WTC11 (cell line): ENCODE measurements at regions not wholly inside any gene's neighbourhood (a gene's known extent, or its start where the extent isn't known, plus 50 kb on each side); places are given as distances from the start of the nearest gene placed in this dataset.

Experiments used
- ATAC-seq: fragments of 200-7000 bp; cut with Tn5 transposase; 2 replicates; pipeline ENCODE4 v1.10.0; 2021; ENCODE audit warnings: mild to moderate bottlenecking, moderate library complexity
- CTCF ChIA-PET: fragments of 300-600 bp; sonication (Branson Sonifier 250); formaldehyde crosslinking; loops from one replicate; lab custom pipeline; 2021; ENCODE audit warnings: antibody characterized with exemption; lab: Charles Lee
- POLR2A ChIA-PET: fragments of 350-600 bp; sonication (Branson Sonifier 250); formaldehyde crosslinking; loops from one replicate; lab custom pipeline; 2021; ENCODE audit warnings: antibody characterized with exemption; lab: Charles Lee
- DNase-seq: peaks from one replicate; pipeline ENCODE4 v3.0.0; 2021; ENCODE audit warnings: low spot score
- H3K27ac Mint-ChIP-seq: 2 replicates; pipeline ENCODE4 v1.8.0; 2021; ENCODE audit warnings: mixed read lengths
- H3K27me3 Mint-ChIP-seq: 2 replicates; pipeline ENCODE4 v1.8.0; 2021; ENCODE audit warnings: low read depth, mild to moderate bottlenecking, moderate library complexity, mixed read lengths
- H3K36me3 Mint-ChIP-seq: 2 replicates; pipeline ENCODE4 v1.8.0; 2021; ENCODE audit warnings: mixed read lengths
- H3K4me1 Mint-ChIP-seq: 2 replicates; pipeline ENCODE4 v1.8.0; 2022; ENCODE audit warnings: mixed read lengths
- H3K4me3 Mint-ChIP-seq: 2 replicates; pipeline ENCODE4 v1.8.0; 2021; ENCODE audit warnings: mild to moderate bottlenecking, moderate library complexity, mixed read lengths
- H3K9me3 Mint-ChIP-seq: 2 replicates; pipeline ENCODE4 v1.8.0; 2021; ENCODE audit warnings: mixed read lengths
- ATF6 ChIP-seq: sonication (generic); formaldehyde crosslinking; IDR thresholded peaks from 2 replicates; pipeline ENCODE4 v1.8.1; 2023; ENCODE audit warnings: mild to moderate bottlenecking, missing genetic modification reagents
- CBFB ChIP-seq: sonication (generic); formaldehyde crosslinking; IDR thresholded peaks from 2 replicates; pipeline ENCODE4 v1.8.1; 2022; ENCODE audit warnings: mild to moderate bottlenecking, low read depth, missing genetic modification reagents
- CDX4 ChIP-seq: fragments of 250-450 bp; sonication (Bioruptor Pico); IDR thresholded peaks from 2 replicates; pipeline ENCODE4 v1.9.0; 2021; ENCODE audit warnings: moderate library complexity, mild to moderate bottlenecking, inconsistent platforms, borderline replicate concordance
- CREM ChIP-seq: sonication (generic); formaldehyde crosslinking; IDR thresholded peaks from 2 replicates; pipeline ENCODE4 v1.8.1; 2022; ENCODE audit warnings: mild to moderate bottlenecking, missing genetic modification reagents, moderate library complexity
- CTCF ChIP-seq: fragments of 200-600 bp; IDR thresholded peaks from 2 replicates; pipeline ENCODE4 v1.8.0; 2022; ENCODE audit warnings: antibody characterized with exemption
- FOXJ3 ChIP-seq: sonication (generic); formaldehyde crosslinking; IDR thresholded peaks from 2 replicates; pipeline ENCODE4 v1.9.0; 2021; ENCODE audit warnings: missing genetic modification reagents, mild to moderate bottlenecking, borderline replicate concordance
- FOXK1 ChIP-seq: sonication (generic); formaldehyde crosslinking; IDR thresholded peaks from 2 replicates; pipeline ENCODE4 v1.8.0; 2022; ENCODE audit warnings: mild to moderate bottlenecking, moderate library complexity, missing genetic modification reagents
- IRF2 ChIP-seq: sonication (generic); formaldehyde crosslinking; IDR thresholded peaks from 2 replicates; pipeline ENCODE4 v1.8.0; 2022; ENCODE audit warnings: low read depth, missing genetic modification reagents, borderline replicate concordance
- JAZF1 ChIP-seq: fragments of 250-450 bp; sonication (Bioruptor Pico); IDR thresholded peaks from 2 replicates; pipeline ENCODE4 v1.9.0; 2021; ENCODE audit warnings: moderate library complexity, mild to moderate bottlenecking, inconsistent platforms
- JUN ChIP-seq: sonication (generic); formaldehyde crosslinking; IDR thresholded peaks from 2 replicates; pipeline ENCODE4 v1.8.0; 2023; ENCODE audit warnings: mild to moderate bottlenecking, missing genetic modification reagents
- MYBL2 ChIP-seq: sonication (generic); formaldehyde crosslinking; IDR thresholded peaks from 2 replicates; pipeline ENCODE4 v1.8.1; 2023; ENCODE audit warnings: mild to moderate bottlenecking, moderate library complexity, missing genetic modification reagents
- RELA ChIP-seq: sonication (generic); formaldehyde crosslinking; IDR thresholded peaks from 2 replicates; pipeline ENCODE4 v1.8.1; 2022; ENCODE audit warnings: missing genetic modification reagents, mild to moderate bottlenecking, borderline replicate concordance
- SMAD4 ChIP-seq: sonication (generic); formaldehyde crosslinking; IDR thresholded peaks from 2 replicates; pipeline ENCODE4 v1.8.0; 2022; ENCODE audit warnings: mild to moderate bottlenecking, missing genetic modification reagents
- TCF7 ChIP-seq: sonication (generic); formaldehyde crosslinking; IDR thresholded peaks from 2 replicates; pipeline ENCODE4 v1.8.0; 2022; ENCODE audit warnings: mild to moderate bottlenecking, low read depth, missing genetic modification reagents, moderate library complexity
- ZNF232 ChIP-seq: sonication (generic); formaldehyde crosslinking; IDR thresholded peaks from 2 replicates; pipeline ENCODE4 v1.8.0; 2022; ENCODE audit warnings: mild to moderate bottlenecking, missing genetic modification reagents
- ZNF396 ChIP-seq: fragments of 250-450 bp; sonication (Bioruptor Pico); IDR thresholded peaks from 2 replicates; pipeline ENCODE4 v1.8.0; 2021; ENCODE audit warnings: mild to moderate bottlenecking, moderate library complexity, borderline replicate concordance
- ZNF416 ChIP-seq: fragments of 250-450 bp; sonication (Bioruptor Pico); IDR thresholded peaks from 2 replicates; pipeline ENCODE4 v1.9.0; 2021; ENCODE audit warnings: mild to moderate bottlenecking, inconsistent platforms
- ZNF532 ChIP-seq: fragments of 250-450 bp; sonication (Bioruptor Pico); IDR thresholded peaks from 2 replicates; pipeline ENCODE4 v1.9.0; 2021; ENCODE audit warnings: mild to moderate bottlenecking, borderline replicate concordance
- TF ChIP-seq, protein P1 (sequence below): sonication (generic); formaldehyde crosslinking; IDR thresholded peaks from 2 replicates; pipeline ENCODE4 v1.8.0; 2023; ENCODE audit warnings: missing genetic modification reagents
- TF ChIP-seq, protein P2 (sequence below): sonication (generic); formaldehyde crosslinking; IDR thresholded peaks from 2 replicates; pipeline ENCODE4 v1.8.1; 2023; ENCODE audit warnings: mild to moderate bottlenecking, moderate library complexity, missing genetic modification reagents

DNA sequence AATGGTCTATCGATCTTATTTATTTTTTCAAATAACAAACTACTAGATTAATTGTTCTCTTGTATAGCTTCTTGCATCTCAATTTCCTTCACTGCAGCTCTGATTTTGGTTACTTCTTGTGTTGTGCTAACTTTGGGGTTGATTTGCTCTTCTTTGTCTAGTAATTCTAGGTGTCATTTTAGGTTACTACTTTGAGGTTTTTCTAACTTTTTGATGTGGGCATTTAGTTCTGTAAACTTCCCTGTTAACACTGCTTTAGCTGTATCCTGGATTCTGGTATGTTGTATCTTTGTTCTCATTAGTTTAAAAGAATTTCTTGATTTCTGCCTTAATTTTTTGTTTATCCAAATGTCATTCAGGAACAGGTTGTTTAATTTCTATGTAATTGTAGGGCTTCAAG is 1188.0 kb downstream of the DNAJB9 start:
- no peak for TF ChIP-seq FOXK1 (CRISPR knock-in tag)
- no peak for TF ChIP-seq SMAD4
- no peak for TF ChIP-seq CREM (CRISPR knock-in tag)
- no peak for TF ChIP-seq RELA
- H3K9me3 Mint-ChIP-seq, result peaks cover 27% of the 10 kb centered on the region
- POLR2A ChIA-PET, result no interaction called here
- no peak overlapping the region for H3K4me3 Mint-ChIP-seq
- no peaks in the 10 kb centered on the region; the same call in 1 of the 2 replicates for H3K27me3 Mint-ChIP-seq
- no peak overlapping the region for H3K27ac Mint-ChIP-seq
- H3K36me3 Mint-ChIP-seq, result no peaks in the 10 kb centered on the region
- DNase-seq (no peak), ATAC-seq (no peak)
- CTCF ChIA-PET, result no interaction called here
- no peaks in the 10 kb centered on the region for H3K4me1 Mint-ChIP-seq

- Mint-ChIP-seq H3K36me3 (no peaks in the 10 kb centered on the region), H3K27ac (no peak overlapping the region), H3K9me3 (peaks cover 20% of the 10 kb centered on the region), H3K4me3 (no peak overlapping the region), H3K4me1 (no peaks in the 10 kb centered on the region), H3K27me3 (no peaks in the 10 kb centered on the region)
- no peak for DNase-seq
- TF ChIP-seq ZNF532 (CRISPR knock-in tag) (no peak), CREM (CRISPR knock-in tag) (no peak), IRF2 (CRISPR knock-in tag) (no peak), FOXJ3 (no peak), CBFB (CRISPR knock-in tag) (no peak)
- TF ChIP-seq, protein P1, sequence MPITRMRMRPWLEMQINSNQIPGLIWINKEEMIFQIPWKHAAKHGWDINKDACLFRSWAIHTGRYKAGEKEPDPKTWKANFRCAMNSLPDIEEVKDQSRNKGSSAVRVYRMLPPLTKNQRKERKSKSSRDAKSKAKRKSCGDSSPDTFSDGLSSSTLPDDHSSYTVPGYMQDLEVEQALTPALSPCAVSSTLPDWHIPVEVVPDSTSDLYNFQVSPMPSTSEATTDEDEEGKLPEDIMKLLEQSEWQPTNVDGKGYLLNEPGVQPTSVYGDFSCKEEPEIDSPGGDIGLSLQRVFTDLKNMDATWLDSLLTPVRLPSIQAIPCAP, result no peak
- ChIA-PET CTCF (no interaction called here), POLR2A (no interaction called here)
- ATAC-seq, result no peak
Observed at GRCh38 chr7:109763611-109764010, 1193.9 kb downstream of the DNAJB9 start.

DNA sequence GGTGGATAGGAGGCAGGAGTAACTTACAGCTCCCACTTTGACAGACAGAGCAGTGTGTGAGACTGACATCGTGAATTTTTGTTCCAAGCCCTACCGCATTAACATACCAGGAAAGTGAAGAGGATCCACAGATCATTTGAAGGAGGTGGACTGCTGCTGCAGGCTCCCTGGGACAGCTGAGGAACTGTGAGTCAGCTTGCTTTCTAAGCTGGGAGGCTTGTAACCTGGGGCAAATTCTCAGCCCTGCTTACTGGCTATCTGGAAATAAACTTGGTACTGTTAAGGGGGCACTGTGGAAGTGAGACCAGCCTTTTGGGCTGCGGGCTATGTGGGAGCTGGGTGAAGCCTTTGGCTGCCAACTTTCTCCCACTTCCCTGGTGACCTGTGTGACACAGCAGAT is 1202.5 kb downstream of the DNAJB9 start:
- POLR2A ChIA-PET, result no interaction called here
- Mint-ChIP-seq H3K36me3 (peaks cover 3% of the 10 kb centered on the region), H3K27me3 (no peaks in the 10 kb centered on the region), H3K4me3 (no peak overlapping the region), H3K4me1 (no peaks in the 10 kb centered on the region), H3K27ac (no peak overlapping the region), H3K9me3 (peaks cover 18% of the 10 kb centered on the region)
- CTCF ChIA-PET, result no interaction called here
- DNase-seq, result no peak
- no peak for ATAC-seq
- no peak for TF ChIP-seq CDX4 (CRISPR knock-in tag)
- no peak for TF ChIP-seq CTCF
- no peak for TF ChIP-seq JUN (CRISPR knock-in tag)
- TF ChIP-seq ZNF416 (CRISPR knock-in tag), result no peak
- TF ChIP-seq JAZF1 (CRISPR knock-in tag), result no peak
- no peak for TF ChIP-seq ATF6 (CRISPR knock-in tag)
- TF ChIP-seq TCF7 (CRISPR knock-in tag), result no peak
- TF ChIP-seq MYBL2 (CRISPR knock-in tag), result no peak
- TF ChIP-seq, protein P2, sequence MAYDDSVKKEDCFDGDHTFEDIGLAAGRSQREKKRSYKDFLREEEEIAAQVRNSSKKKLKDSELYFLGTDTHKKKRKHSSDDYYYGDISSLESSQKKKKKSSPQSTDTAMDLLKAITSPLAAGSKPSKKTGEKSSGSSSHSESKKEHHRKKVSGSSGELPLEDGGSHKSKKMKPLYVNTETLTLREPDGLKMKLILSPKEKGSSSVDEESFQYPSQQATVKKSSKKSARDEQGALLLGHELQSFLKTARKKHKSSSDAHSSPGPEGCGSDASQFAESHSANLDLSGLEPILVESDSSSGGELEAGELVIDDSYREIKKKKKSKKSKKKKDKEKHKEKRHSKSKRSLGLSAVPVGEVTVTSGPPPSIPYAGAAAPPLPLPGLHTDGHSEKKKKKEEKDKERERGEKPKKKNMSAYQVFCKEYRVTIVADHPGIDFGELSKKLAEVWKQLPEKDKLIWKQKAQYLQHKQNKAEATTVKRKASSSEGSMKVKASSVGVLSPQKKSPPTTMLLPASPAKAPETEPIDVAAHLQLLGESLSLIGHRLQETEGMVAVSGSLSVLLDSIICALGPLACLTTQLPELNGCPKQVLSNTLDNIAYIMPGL (CRISPR knock-in tag), result no peak
- no peak for TF ChIP-seq CREM (CRISPR knock-in tag)
- no peak for TF ChIP-seq ZNF396 (CRISPR knock-in tag)
- no peak for TF ChIP-seq ZNF232 (CRISPR knock-in tag)
